ENCODE measurements at regions not wholly inside any gene's neighbourhood (a gene's known extent, or its start where the extent isn't known, plus 50 kb on each side); places are given as distances from the start of the nearest gene placed in this dataset.

DNA sequence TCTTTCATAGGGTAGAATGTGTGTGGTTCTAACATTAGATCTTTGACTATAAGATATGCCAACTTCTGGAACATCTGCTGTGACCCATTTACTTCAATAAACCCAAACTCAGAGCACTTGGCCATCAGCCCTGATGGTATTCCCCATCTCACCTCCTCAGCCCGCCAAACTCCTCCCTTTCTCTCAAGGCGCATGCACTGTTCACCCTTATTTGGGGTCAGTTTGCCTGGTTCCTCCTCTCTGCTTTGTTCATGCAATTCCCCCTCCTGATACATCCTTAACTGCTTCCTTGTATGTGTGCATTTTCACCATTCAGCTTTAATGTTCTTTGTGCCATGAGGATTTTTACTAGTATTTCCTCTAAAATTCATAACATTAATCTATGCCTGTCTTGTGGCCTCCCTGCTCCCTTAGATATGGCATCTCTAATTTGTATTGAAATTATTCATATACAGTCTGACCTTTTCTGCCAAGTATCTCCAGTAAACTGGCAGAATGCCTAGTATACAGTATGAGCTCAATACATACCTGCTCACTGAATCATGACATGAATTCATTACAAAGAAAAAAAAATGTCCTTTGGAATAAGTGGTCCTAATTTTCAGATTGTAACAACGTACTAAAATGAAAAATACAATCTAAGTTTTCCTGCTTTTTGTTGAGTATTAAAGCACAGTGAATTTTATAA lies 336.8 kb upstream of the IGFBP3 start:
- DNase-seq (ENCODE audit: low spot score): no peak
- peaks cover 6% of the 10 kb centered on the region for H3K27me3 Mint-ChIP-seq (ENCODE audit: low read depth)
- H3K4me1 Mint-ChIP-seq: no peaks in the 10 kb centered on the region
- TF ChIP-seq, protein P1, sequence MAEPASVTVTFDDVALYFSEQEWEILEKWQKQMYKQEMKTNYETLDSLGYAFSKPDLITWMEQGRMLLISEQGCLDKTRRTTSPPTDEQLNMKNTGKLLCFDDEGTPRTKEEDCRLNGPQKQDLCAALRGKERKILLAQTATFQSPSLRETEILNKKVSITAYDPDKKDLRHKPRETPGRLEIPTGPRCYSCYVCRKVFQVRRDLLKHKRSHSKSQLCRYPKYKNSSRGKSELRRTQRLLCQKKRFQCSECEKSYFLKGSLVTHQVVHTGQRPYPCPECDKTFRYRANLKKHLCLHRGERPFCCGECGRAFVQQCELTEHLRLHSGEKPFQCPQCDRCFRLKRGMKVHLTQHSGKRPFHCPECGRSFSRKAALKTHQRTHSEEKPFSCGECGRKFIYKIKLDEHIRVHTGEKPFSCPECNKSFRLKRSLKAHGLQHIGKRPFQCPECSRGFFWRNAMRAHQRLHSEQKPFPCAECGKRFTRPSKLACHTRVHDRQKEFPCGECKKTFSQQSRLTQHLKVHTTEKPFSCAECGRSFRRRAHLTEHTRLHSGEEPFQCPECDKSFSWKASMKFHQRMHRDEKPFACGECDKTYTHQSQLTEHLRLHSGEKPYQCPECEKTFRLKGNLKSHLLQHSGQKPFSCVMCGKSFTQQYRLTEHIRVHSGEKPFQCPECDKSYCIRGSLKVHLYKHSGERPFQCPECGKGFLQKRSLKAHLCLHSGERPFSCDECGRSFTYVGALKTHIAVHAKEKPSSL (CRISPR knock-in tag; conservative IDR thresholded peaks at IDR 0.05): no peak
- TF ChIP-seq JUN (CRISPR knock-in tag; IDR thresholded peaks at IDR 0.05): no peak
- TF ChIP-seq IRF1 (CRISPR knock-in tag; IDR thresholded peaks at IDR 0.05): no peak
- TF ChIP-seq GRHL2 (CRISPR knock-in tag; IDR thresholded peaks at IDR 0.05; ENCODE audit: insufficient replicate concordance, severe bottlenecking): no peak
- TF ChIP-seq ZNF416 (CRISPR knock-in tag; IDR thresholded peaks at IDR 0.05): no peak
- TF ChIP-seq, protein P2, sequence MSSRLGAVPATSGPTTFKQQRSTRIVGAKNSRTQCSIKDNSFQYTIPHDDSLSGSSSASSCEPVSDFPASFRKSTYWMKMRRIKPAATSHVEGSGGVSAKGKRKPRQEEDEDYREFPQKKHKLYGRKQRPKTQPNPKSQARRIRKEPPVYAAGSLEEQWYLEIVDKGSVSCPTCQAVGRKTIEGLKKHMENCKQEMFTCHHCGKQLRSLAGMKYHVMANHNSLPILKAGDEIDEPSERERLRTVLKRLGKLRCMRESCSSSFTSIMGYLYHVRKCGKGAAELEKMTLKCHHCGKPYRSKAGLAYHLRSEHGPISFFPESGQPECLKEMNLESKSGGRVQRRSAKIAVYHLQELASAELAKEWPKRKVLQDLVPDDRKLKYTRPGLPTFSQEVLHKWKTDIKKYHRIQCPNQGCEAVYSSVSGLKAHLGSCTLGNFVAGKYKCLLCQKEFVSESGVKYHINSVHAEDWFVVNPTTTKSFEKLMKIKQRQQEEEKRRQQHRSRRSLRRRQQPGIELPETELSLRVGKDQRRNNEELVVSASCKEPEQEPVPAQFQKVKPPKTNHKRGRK (CRISPR knock-in tag; IDR thresholded peaks at IDR 0.05; ENCODE audit: borderline replicate concordance): no peak
- no peak overlapping the region for H3K4me3 Mint-ChIP-seq
- H3K27ac Mint-ChIP-seq: no peak overlapping the region
- CTCF ChIA-PET: no interaction called here
- H3K9me3 Mint-ChIP-seq: peaks cover 71% of the 10 kb centered on the region
- ATAC-seq: no peak
- H3K36me3 Mint-ChIP-seq: peaks cover 32% of the 10 kb centered on the region
- POLR2A ChIA-PET: no interaction called here

GRCh38 chr7:46256870-46257661 lies 336.0 kb upstream of the IGFBP3 start:
- ChIA-PET POLR2A (no interaction called here), CTCF (no interaction called here)
- Mint-ChIP-seq H3K36me3 (peaks cover 31% of the 10 kb centered on the region), H3K4me3 (no peak overlapping the region), H3K27me3 (ENCODE audit: low read depth) (peaks cover 6% of the 10 kb centered on the region), H3K27ac (no peak overlapping the region), H3K4me1 (no peaks in the 10 kb centered on the region), H3K9me3 (peaks cover 76% of the 10 kb centered on the region)
- ATAC-seq: no peak
- TF ChIP-seq RELA (CRISPR knock-in tag; IDR thresholded peaks at IDR 0.05; ENCODE audit: borderline replicate concordance): no peak
- TF ChIP-seq, protein P3, sequence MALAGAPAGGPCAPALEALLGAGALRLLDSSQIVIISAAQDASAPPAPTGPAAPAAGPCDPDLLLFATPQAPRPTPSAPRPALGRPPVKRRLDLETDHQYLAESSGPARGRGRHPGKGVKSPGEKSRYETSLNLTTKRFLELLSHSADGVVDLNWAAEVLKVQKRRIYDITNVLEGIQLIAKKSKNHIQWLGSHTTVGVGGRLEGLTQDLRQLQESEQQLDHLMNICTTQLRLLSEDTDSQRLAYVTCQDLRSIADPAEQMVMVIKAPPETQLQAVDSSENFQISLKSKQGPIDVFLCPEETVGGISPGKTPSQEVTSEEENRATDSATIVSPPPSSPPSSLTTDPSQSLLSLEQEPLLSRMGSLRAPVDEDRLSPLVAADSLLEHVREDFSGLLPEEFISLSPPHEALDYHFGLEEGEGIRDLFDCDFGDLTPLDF (CRISPR knock-in tag; IDR thresholded peaks at IDR 0.05): no peak
- TF ChIP-seq ZNF317 (CRISPR knock-in tag; IDR thresholded peaks at IDR 0.05; ENCODE audit: borderline replicate concordance, low read depth): no peak
- TF ChIP-seq CREM (CRISPR knock-in tag; IDR thresholded peaks at IDR 0.05): no peak
- no peak for TF ChIP-seq FOXP1 (CRISPR knock-in tag; IDR thresholded peaks at IDR 0.05; ENCODE audit: borderline replicate concordance)
- no peak for TF ChIP-seq FOXJ3 (CRISPR knock-in tag; IDR thresholded peaks at IDR 0.05; ENCODE audit: borderline replicate concordance)
- TF ChIP-seq, protein P4, sequence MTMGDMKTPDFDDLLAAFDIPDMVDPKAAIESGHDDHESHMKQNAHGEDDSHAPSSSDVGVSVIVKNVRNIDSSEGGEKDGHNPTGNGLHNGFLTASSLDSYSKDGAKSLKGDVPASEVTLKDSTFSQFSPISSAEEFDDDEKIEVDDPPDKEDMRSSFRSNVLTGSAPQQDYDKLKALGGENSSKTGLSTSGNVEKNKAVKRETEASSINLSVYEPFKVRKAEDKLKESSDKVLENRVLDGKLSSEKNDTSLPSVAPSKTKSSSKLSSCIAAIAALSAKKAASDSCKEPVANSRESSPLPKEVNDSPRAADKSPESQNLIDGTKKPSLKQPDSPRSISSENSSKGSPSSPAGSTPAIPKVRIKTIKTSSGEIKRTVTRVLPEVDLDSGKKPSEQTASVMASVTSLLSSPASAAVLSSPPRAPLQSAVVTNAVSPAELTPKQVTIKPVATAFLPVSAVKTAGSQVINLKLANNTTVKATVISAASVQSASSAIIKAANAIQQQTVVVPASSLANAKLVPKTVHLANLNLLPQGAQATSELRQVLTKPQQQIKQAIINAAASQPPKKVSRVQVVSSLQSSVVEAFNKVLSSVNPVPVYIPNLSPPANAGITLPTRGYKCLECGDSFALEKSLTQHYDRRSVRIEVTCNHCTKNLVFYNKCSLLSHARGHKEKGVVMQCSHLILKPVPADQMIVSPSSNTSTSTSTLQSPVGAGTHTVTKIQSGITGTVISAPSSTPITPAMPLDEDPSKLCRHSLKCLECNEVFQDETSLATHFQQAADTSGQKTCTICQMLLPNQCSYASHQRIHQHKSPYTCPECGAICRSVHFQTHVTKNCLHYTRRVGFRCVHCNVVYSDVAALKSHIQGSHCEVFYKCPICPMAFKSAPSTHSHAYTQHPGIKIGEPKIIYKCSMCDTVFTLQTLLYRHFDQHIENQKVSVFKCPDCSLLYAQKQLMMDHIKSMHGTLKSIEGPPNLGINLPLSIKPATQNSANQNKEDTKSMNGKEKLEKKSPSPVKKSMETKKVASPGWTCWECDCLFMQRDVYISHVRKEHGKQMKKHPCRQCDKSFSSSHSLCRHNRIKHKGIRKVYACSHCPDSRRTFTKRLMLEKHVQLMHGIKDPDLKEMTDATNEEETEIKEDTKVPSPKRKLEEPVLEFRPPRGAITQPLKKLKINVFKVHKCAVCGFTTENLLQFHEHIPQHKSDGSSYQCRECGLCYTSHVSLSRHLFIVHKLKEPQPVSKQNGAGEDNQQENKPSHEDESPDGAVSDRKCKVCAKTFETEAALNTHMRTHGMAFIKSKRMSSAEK (CRISPR knock-in tag; IDR thresholded peaks at IDR 0.05; ENCODE audit: borderline replicate concordance): no peak
- DNase-seq (ENCODE audit: low spot score): no peak
